Liver (tissue), 3 donors: ENCODE measurements at regions not wholly inside any gene's neighbourhood (a gene's known extent, or its start where the extent isn't known, plus 50 kb on each side); places are given as distances from the start of the nearest gene placed in this dataset.

Experiments used
- JUND ChIP-seq, 2 donors: IDR thresholded peaks; 2 replicates each; pipeline ENCODE4 v1.6.1; 2016; ENCODE audit warnings: antibody characterized with exemption in 2 of 2
- RXRA ChIP-seq, 2 donors: IDR thresholded peaks; 2 replicates each; pipeline ENCODE4 v1.6.1; 2017 to 2018; ENCODE audit warnings: antibody characterized with exemption in 2 of 2, mild to moderate bottlenecking in 1 of 2
- SP1 ChIP-seq: IDR thresholded peaks from 2 replicates; pipeline ENCODE4 v1.6.1; 2018; ENCODE audit warnings: antibody characterized with exemption, mild to moderate bottlenecking
- TF ChIP-seq, protein P1 (sequence below): fragments of 150-350 bp; IDR thresholded peaks from 2 replicates; pipeline ENCODE4 v1.5.1; 2017; ENCODE audit warnings: improper control_type of control experiment, low read depth, low read length; ENCODE audit not compliant: missing input control
- TF ChIP-seq, protein P2 (sequence below): IDR thresholded peaks from 2 replicates; pipeline ENCODE4 v1.6.1; 2016; ENCODE audit warnings: antibody characterized with exemption
- TF ChIP-seq, protein P3 (sequence below): IDR thresholded peaks from 2 replicates; pipeline ENCODE4 v1.6.1; 2016; ENCODE audit warnings: antibody characterized with exemption, mild to moderate bottlenecking
- TF ChIP-seq, protein P4 (sequence below): IDR thresholded peaks from 2 replicates; pipeline ENCODE4 v1.6.1; 2016; ENCODE audit warnings: antibody characterized with exemption
- donor health status: healthy.
- donor health status: healthy.

GRCh38 chr2:11073776-11074175, 81.5 kb upstream of the SLC66A3 start:
- TF ChIP-seq, protein P1, sequence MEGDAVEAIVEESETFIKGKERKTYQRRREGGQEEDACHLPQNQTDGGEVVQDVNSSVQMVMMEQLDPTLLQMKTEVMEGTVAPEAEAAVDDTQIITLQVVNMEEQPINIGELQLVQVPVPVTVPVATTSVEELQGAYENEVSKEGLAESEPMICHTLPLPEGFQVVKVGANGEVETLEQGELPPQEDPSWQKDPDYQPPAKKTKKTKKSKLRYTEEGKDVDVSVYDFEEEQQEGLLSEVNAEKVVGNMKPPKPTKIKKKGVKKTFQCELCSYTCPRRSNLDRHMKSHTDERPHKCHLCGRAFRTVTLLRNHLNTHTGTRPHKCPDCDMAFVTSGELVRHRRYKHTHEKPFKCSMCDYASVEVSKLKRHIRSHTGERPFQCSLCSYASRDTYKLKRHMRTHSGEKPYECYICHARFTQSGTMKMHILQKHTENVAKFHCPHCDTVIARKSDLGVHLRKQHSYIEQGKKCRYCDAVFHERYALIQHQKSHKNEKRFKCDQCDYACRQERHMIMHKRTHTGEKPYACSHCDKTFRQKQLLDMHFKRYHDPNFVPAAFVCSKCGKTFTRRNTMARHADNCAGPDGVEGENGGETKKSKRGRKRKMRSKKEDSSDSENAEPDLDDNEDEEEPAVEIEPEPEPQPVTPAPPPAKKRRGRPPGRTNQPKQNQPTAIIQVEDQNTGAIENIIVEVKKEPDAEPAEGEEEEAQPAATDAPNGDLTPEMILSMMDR: no peak
- TF ChIP-seq, protein P2, sequence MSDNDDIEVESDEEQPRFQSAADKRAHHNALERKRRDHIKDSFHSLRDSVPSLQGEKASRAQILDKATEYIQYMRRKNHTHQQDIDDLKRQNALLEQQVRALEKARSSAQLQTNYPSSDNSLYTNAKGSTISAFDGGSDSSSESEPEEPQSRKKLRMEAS: no peak
- TF ChIP-seq, protein P3, sequence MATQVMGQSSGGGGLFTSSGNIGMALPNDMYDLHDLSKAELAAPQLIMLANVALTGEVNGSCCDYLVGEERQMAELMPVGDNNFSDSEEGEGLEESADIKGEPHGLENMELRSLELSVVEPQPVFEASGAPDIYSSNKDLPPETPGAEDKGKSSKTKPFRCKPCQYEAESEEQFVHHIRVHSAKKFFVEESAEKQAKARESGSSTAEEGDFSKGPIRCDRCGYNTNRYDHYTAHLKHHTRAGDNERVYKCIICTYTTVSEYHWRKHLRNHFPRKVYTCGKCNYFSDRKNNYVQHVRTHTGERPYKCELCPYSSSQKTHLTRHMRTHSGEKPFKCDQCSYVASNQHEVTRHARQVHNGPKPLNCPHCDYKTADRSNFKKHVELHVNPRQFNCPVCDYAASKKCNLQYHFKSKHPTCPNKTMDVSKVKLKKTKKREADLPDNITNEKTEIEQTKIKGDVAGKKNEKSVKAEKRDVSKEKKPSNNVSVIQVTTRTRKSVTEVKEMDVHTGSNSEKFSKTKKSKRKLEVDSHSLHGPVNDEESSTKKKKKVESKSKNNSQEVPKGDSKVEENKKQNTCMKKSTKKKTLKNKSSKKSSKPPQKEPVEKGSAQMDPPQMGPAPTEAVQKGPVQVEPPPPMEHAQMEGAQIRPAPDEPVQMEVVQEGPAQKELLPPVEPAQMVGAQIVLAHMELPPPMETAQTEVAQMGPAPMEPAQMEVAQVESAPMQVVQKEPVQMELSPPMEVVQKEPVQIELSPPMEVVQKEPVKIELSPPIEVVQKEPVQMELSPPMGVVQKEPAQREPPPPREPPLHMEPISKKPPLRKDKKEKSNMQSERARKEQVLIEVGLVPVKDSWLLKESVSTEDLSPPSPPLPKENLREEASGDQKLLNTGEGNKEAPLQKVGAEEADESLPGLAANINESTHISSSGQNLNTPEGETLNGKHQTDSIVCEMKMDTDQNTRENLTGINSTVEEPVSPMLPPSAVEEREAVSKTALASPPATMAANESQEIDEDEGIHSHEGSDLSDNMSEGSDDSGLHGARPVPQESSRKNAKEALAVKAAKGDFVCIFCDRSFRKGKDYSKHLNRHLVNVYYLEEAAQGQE: no peak
- TF ChIP-seq JUND (IDR thresholded peaks at IDR 0.05) (no peak), SP1 (no peak), RXRA (IDR thresholded peaks at IDR 0.05) (no peak)
- TF ChIP-seq, protein P4, sequence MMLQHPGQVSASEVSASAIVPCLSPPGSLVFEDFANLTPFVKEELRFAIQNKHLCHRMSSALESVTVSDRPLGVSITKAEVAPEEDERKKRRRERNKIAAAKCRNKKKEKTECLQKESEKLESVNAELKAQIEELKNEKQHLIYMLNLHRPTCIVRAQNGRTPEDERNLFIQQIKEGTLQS: no peak
